ENCODE measurements at regions not wholly inside any gene's neighbourhood (a gene's known extent, or its start where the extent isn't known, plus 50 kb on each side); places are given as distances from the start of the nearest gene placed in this dataset.

- TF ChIP-seq EP300 (IDR thresholded peaks at IDR 0.05) = no peak
- TF ChIP-seq CTCF (IDR thresholded peaks at IDR 0.05) = no peak
These were observed 247.5 kb upstream of the ZNF521 start for GRCh38 chr18:25599443-25599842.
